NCI-H526 treated with DMSO at 0.1 percent for 48 hours (cell line): ENCODE measurements at regions not wholly inside any gene's neighbourhood (a gene's known extent, or its start where the extent isn't known, plus 50 kb on each side); places are given as distances from the start of the nearest gene placed in this dataset.

ENCODE experiments used
- DNase-seq: peaks from one replicate; lab custom pipeline; 2025; lab: John Stamatoyannopoulos, UW

- DNase-seq: no peak
These were observed 451.5 kb upstream of the SORCS1 start for GRCh38 chr10:107616031-107616430.

GRCh38 chr10:107614939-107615685, 450.6 kb upstream of the SORCS1 start:
- no peak for DNase-seq

GRCh38 chr10:107611115-107611514, 446.6 kb upstream of the SORCS1 start:
- no peak for DNase-seq

GRCh38 chr10:107589081-107589480, 424.6 kb upstream of the SORCS1 start:
- DNase-seq: no peak

GRCh38 chr10:107585630-107586029, 421.1 kb upstream of the SORCS1 start:
- no peak for DNase-seq

GRCh38 chr10:107583974-107584373, 419.5 kb upstream of the SORCS1 start:
- no peak for DNase-seq

GRCh38 chr10:107579970-107580369, 415.5 kb upstream of the SORCS1 start:
- no peak for DNase-seq

GRCh38 chr10:107577221-107577620, 412.7 kb upstream of the SORCS1 start:
- DNase-seq: no peak

GRCh38 chr10:107576746-107577145, 412.2 kb upstream of the SORCS1 start:
- no peak for DNase-seq

- no peak for DNase-seq
These were observed 400.5 kb upstream of the SORCS1 start for GRCh38 chr10:107565014-107565413.

GRCh38 chr10:107561136-107561650, 396.7 kb upstream of the SORCS1 start:
- no peak for DNase-seq

- DNase-seq: no peak
These were observed 393.4 kb upstream of the SORCS1 start for GRCh38 chr10:107557916-107558315.

- no peak for DNase-seq
These were observed 389.8 kb upstream of the SORCS1 start for GRCh38 chr10:107554333-107554732.

- DNase-seq: no peak
These were observed 389.0 kb upstream of the SORCS1 start for GRCh38 chr10:107553470-107553869.

GRCh38 chr10:107552963-107553362, 388.5 kb upstream of the SORCS1 start:
- DNase-seq: no peak

GRCh38 chr10:107548301-107548700, 383.8 kb upstream of the SORCS1 start:
- DNase-seq: no peak

GRCh38 chr10:107546986-107547385, 382.5 kb upstream of the SORCS1 start:
- no peak for DNase-seq

- no peak for DNase-seq
These were observed 381.8 kb upstream of the SORCS1 start for GRCh38 chr10:107546284-107546683.

- no peak for DNase-seq
These were observed 381.2 kb upstream of the SORCS1 start for GRCh38 chr10:107545717-107546116.

- DNase-seq: no peak
These were observed 380.4 kb upstream of the SORCS1 start for GRCh38 chr10:107544706-107545520.

GRCh38 chr10:107542607-107543006, 378.1 kb upstream of the SORCS1 start:
- no peak for DNase-seq

GRCh38 chr10:107542016-107542415, 377.5 kb upstream of the SORCS1 start:
- no peak for DNase-seq

GRCh38 chr10:107540981-107541380, 376.5 kb upstream of the SORCS1 start:
- no peak for DNase-seq
